T-helper 17 cell (primary cell): ENCODE measurements at regions not wholly inside any gene's neighbourhood (a gene's known extent, or its start where the extent isn't known, plus 50 kb on each side); places are given as distances from the start of the nearest gene placed in this dataset.

Experiments
- ATAC-seq: fragments of 150-1000 bp; cut with Tn5 transposase; 2 replicates; pipeline ENCODE4 v1.10.0; 2021; ENCODE audit warnings: mild to moderate bottlenecking, moderate library complexity
- DNase-seq, 3 donors: peaks; one replicate each; pipeline versions ENCODE4 v3.0.0 to v3.0.0-alpha.2; 2020 to 2021
- H3K9me3 ChIP-seq: one replicate; pipeline ENCODE4 v1.7.0; 2013; ENCODE audit warnings: low read length, mild to moderate bottlenecking; ENCODE audit not compliant: control insufficient read depth, poor library complexity, severe bottlenecking
- H3K27ac Mint-ChIP-seq: one replicate; pipeline ENCODE4 v1.8.0; 2022; ENCODE audit warnings: mild to moderate bottlenecking, moderate library complexity, mixed read lengths
- H3K27me3 Mint-ChIP-seq: one replicate; pipeline ENCODE4 v1.8.0; 2022; ENCODE audit warnings: mixed read lengths
- H3K36me3 Mint-ChIP-seq: one replicate; pipeline ENCODE4 v1.8.0; 2022; ENCODE audit warnings: low read depth, mixed read lengths
- H3K4me1 Mint-ChIP-seq: one replicate; pipeline ENCODE4 v1.8.0; 2022; ENCODE audit warnings: mild to moderate bottlenecking, mixed read lengths
- H3K4me3 Mint-ChIP-seq: one replicate; pipeline ENCODE4 v1.8.0; 2022; ENCODE audit warnings: mild to moderate bottlenecking, moderate library complexity, mixed read lengths

- ATAC-seq = no peak
- Mint-ChIP-seq H3K4me3 (no peak overlapping the region), H3K27ac (no peak overlapping the region), H3K36me3 (no peaks in the 10 kb centered on the region), H3K27me3 (no peaks in the 10 kb centered on the region), H3K4me1 (no peaks in the 10 kb centered on the region)
- DNase-seq = no peak
- H3K9me3 ChIP-seq = no peaks in the 10 kb centered on the region
These were observed 1996.9 kb downstream of the LRRC4C start for GRCh38 chr11:39462506-39462905.

GRCh38 chr11:39461066-39461465, 1998.4 kb downstream of the LRRC4C start:
- ATAC-seq = no peak
- Mint-ChIP-seq H3K27me3 (no peaks in the 10 kb centered on the region), H3K36me3 (no peaks in the 10 kb centered on the region), H3K4me1 (no peaks in the 10 kb centered on the region), H3K27ac (no peak overlapping the region), H3K4me3 (no peak overlapping the region)
- H3K9me3 ChIP-seq = no peaks in the 10 kb centered on the region
- no peak for DNase-seq

- ATAC-seq = no peak
- H3K27me3 Mint-ChIP-seq = no peaks in the 10 kb centered on the region
- no peak overlapping the region for H3K27ac Mint-ChIP-seq
These were observed 1999.8 kb downstream of the LRRC4C start for GRCh38 chr11:39459606-39460005.

GRCh38 chr11:39458481-39458880, 2001.0 kb downstream of the LRRC4C start:
- Mint-ChIP-seq H3K4me1 (no peaks in the 10 kb centered on the region), H3K36me3 (no peaks in the 10 kb centered on the region), H3K27ac (no peak overlapping the region), H3K27me3 (no peaks in the 10 kb centered on the region), H3K4me3 (no peak overlapping the region)
- no peaks in the 10 kb centered on the region for H3K9me3 ChIP-seq
- DNase-seq (no peak), ATAC-seq (no peak)

More at GRCh38 chr11:39459606-39460005, 1999.8 kb downstream of the LRRC4C start:
- Mint-ChIP-seq H3K36me3 (no peaks in the 10 kb centered on the region), H3K4me3 (no peak overlapping the region), H3K4me1 (no peaks in the 10 kb centered on the region)
- no peak for DNase-seq
- H3K9me3 ChIP-seq = no peaks in the 10 kb centered on the region

GRCh38 chr11:39443424-39444022, 2015.9 kb downstream of the LRRC4C start:
- DNase-seq (no peak), ATAC-seq (no peak)
- H3K27me3 Mint-ChIP-seq = no peaks in the 10 kb centered on the region
- H3K4me1 Mint-ChIP-seq = no peaks in the 10 kb centered on the region
- H3K9me3 ChIP-seq = no peaks in the 10 kb centered on the region
- H3K4me3 Mint-ChIP-seq = no peak overlapping the region
- H3K36me3 Mint-ChIP-seq = no peaks in the 10 kb centered on the region
- no peak overlapping the region for H3K27ac Mint-ChIP-seq

- Mint-ChIP-seq H3K4me1 (no peaks in the 10 kb centered on the region), H3K27ac (no peak overlapping the region), H3K27me3 (no peaks in the 10 kb centered on the region), H3K4me3 (no peak overlapping the region), H3K36me3 (no peaks in the 10 kb centered on the region)
- no peak for DNase-seq
- no peaks in the 10 kb centered on the region for H3K9me3 ChIP-seq
- ATAC-seq = no peak
These were observed 2017.3 kb downstream of the LRRC4C start for GRCh38 chr11:39442177-39442576.

- no peak overlapping the region for H3K4me3 Mint-ChIP-seq
- no peaks in the 10 kb centered on the region for H3K27me3 Mint-ChIP-seq
- H3K4me1 Mint-ChIP-seq = no peaks in the 10 kb centered on the region
- DNase-seq = no peak
- ATAC-seq = no peak
- H3K27ac Mint-ChIP-seq = no peak overlapping the region
- no peaks in the 10 kb centered on the region for H3K9me3 ChIP-seq
- H3K36me3 Mint-ChIP-seq = no peaks in the 10 kb centered on the region
These were observed 2023.8 kb downstream of the LRRC4C start for GRCh38 chr11:39435641-39436040.

- no peaks in the 10 kb centered on the region for H3K9me3 ChIP-seq
- H3K27me3 Mint-ChIP-seq = no peaks in the 10 kb centered on the region
- no peaks in the 10 kb centered on the region for H3K36me3 Mint-ChIP-seq
- ATAC-seq (no peak), DNase-seq (no peak)
- no peaks in the 10 kb centered on the region for H3K4me1 Mint-ChIP-seq
- no peak overlapping the region for H3K4me3 Mint-ChIP-seq
- no peak overlapping the region for H3K27ac Mint-ChIP-seq
These were observed 2025.0 kb downstream of the LRRC4C start for GRCh38 chr11:39434466-39434865.

GRCh38 chr11:39432929-39433328, 2026.5 kb downstream of the LRRC4C start:
- ATAC-seq = no peak
- H3K4me3 Mint-ChIP-seq = no peak overlapping the region

GRCh38 chr11:39425226-39425625, 2034.2 kb downstream of the LRRC4C start:
- H3K4me3 Mint-ChIP-seq = no peak overlapping the region
- ATAC-seq = no peak
- H3K36me3 Mint-ChIP-seq = no peaks in the 10 kb centered on the region
- no peak overlapping the region for H3K27ac Mint-ChIP-seq
- H3K27me3 Mint-ChIP-seq = no peaks in the 10 kb centered on the region
- no peaks in the 10 kb centered on the region for H3K4me1 Mint-ChIP-seq
- DNase-seq = no peak
- no peaks in the 10 kb centered on the region for H3K9me3 ChIP-seq

More at GRCh38 chr11:39432929-39433328, 2026.5 kb downstream of the LRRC4C start:
- H3K36me3 Mint-ChIP-seq = no peaks in the 10 kb centered on the region
- H3K27me3 Mint-ChIP-seq = no peaks in the 10 kb centered on the region
- no peak for DNase-seq
- H3K9me3 ChIP-seq = no peaks in the 10 kb centered on the region
- no peaks in the 10 kb centered on the region for H3K4me1 Mint-ChIP-seq
- no peak overlapping the region for H3K27ac Mint-ChIP-seq

GRCh38 chr11:39412117-39412516, 2047.3 kb downstream of the LRRC4C start:
- Mint-ChIP-seq H3K36me3 (no peaks in the 10 kb centered on the region), H3K27me3 (no peaks in the 10 kb centered on the region), H3K27ac (no peak overlapping the region), H3K4me3 (no peak overlapping the region), H3K4me1 (no peaks in the 10 kb centered on the region)
- DNase-seq = no peak
- no peaks in the 10 kb centered on the region for H3K9me3 ChIP-seq
- no peak for ATAC-seq

- no peak overlapping the region for H3K27ac Mint-ChIP-seq
- H3K4me3 Mint-ChIP-seq = no peak overlapping the region
- DNase-seq (no peak), ATAC-seq (no peak)
- no peaks in the 10 kb centered on the region for H3K9me3 ChIP-seq
- H3K36me3 Mint-ChIP-seq = no peaks in the 10 kb centered on the region
- H3K4me1 Mint-ChIP-seq = peaks cover 7% of the 10 kb centered on the region
- H3K27me3 Mint-ChIP-seq = no peaks in the 10 kb centered on the region
These were observed 2073.5 kb downstream of the LRRC4C start for GRCh38 chr11:39385911-39386310.

GRCh38 chr11:39374963-39375698, 2084.3 kb downstream of the LRRC4C start:
- H3K4me3 Mint-ChIP-seq = no peak overlapping the region
- no peak overlapping the region for H3K27ac Mint-ChIP-seq
- H3K36me3 Mint-ChIP-seq = no peaks in the 10 kb centered on the region
- H3K9me3 ChIP-seq = no peaks in the 10 kb centered on the region
- no peak for DNase-seq
- ATAC-seq = peak; percentile 49
- H3K4me1 Mint-ChIP-seq = peaks cover 2% of the 10 kb centered on the region
- H3K27me3 Mint-ChIP-seq = no peaks in the 10 kb centered on the region

GRCh38 chr11:39367534-39367933, 2091.9 kb downstream of the LRRC4C start:
- Mint-ChIP-seq H3K4me3 (peak overlapping the region; percentile 46), H3K27ac (peak overlapping the region; percentile 92), H3K4me1 (peaks cover 24% of the 10 kb centered on the region), H3K36me3 (no peaks in the 10 kb centered on the region), H3K27me3 (no peaks in the 10 kb centered on the region)
- DNase-seq = no peak
- H3K9me3 ChIP-seq = no peaks in the 10 kb centered on the region
- ATAC-seq = peak; percentile 62
